ENCODE measurements at regions not wholly inside any gene's neighbourhood (a gene's known extent, or its start where the extent isn't known, plus 50 kb on each side); places are given as distances from the start of the nearest gene placed in this dataset.

- no peak for DNase-seq (ENCODE audit: low read depth in 2 of 2, low spot score in 1 of 2)
Measured at GRCh38 chr20:52586660-52587059, 385.5 kb upstream of the TSHZ2 start.

- DNase-seq (ENCODE audit: low read depth in 2 of 2, low spot score in 1 of 2) = no peak
Measured at GRCh38 chr20:52585333-52585732, 386.8 kb upstream of the TSHZ2 start.

DNA sequence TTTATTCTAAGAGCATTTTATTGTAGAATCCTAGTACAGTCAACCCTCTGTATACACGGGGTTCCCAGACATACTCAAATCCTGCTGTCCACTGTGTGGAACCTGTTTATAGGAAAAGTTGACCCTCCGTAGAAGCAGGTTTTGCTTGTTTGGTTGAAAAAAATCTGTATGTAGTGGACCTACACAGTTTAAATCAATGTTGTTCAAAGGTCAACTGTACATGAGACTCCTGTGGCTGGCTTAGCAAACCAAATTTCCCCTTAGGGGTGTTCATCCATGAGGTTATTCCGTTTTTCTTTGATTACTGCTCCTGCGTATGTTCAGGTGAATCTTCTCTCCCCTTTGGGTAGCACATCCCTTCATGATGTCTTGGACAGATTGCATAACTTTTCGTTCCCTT, 387.0 kb upstream of the ZFP64 start:
- no peak for DNase-seq (ENCODE audit: low read depth in 2 of 2, low spot score in 1 of 2)

DNA sequence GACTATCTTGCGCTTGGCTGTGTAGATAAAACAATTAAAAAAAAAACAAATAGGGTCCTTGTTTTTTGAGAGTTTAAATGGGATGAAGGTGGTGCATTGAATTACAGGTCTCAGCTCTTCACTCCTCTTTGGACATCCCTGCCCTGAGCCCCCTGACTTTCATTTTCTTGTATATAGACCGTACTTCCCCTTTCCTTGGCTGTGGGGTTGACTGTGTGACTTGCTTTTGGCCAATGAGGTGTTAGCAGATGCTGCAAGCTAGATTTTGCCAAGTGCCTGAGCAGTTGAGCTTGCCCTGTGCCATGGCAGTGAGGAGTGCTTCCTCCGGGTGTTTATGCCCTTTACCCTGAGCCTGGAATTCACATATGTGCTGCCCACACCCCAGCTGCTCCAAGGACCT, 386.1 kb upstream of the ZFP64 start:
- DNase-seq (ENCODE audit: low read depth in 2 of 2, low spot score in 1 of 2) = no peak

DNA sequence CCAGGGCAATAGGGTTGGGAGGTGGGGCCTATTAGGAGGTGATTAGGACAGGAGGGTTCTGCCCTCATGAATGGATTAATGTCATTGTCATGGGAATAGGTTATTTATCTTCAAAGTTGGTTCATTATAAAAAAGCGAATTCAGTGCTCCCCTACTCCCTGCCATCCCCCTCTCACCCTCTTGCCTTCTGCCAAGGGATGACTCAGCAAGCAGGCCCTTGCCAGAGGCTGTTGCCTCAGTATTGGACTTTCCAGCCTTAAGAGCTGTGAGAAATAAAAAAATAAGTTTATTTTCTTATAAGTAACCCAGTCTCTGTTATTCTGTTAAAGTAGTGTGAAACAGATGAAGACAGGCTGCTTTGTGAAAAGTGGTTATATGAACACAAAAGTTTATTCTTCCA, 381.1 kb upstream of the ZFP64 start:
- no peak for DNase-seq (ENCODE audit: low read depth in 2 of 2, low spot score in 1 of 2)

DNA sequence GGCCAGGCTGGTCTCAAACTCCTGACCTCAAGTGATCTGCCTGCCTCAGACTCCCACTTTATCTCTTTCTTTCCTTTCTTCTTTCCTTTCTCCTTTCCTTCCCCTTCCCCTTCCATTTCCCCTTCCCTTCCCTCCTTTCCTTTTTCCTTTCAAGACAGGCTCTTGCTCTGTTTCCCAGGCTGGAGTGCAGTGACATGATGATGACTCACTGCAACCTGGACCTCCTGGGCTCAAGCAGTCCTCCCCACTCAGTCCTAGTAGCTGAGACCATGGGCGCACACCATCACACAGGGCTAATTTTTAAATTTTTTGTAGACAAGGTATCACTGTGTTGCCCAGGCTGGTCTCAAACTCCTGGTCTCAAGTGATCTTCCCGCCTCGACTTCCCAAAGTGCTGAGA, 377.6 kb upstream of the ZFP64 start:
- DNase-seq (ENCODE audit: low read depth in 2 of 2, low spot score in 1 of 2) = no peak

DNA sequence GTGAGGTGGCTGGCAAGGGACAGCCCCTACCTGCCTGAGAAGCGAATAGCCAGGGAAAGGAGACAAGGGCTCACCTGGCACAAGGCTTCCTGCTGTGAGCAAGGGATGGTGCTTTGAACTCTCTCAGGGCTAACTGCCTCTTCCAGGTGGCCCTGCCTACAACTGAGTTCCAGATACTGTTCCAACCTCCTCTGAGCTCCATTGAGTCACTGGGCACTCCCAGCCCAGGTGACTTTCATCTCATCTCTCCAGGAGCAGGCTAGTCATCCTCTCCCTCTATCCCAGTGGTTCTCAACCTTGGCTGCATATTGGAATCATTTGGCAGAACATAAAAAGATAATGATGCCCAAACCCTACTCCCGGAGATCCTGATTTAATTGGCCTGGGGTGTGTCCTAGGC, 374.0 kb upstream of the ZFP64 start:
- DNase-seq (ENCODE audit: low read depth in 2 of 2, low spot score in 1 of 2) = no peak

- DNase-seq (ENCODE audit: low read depth in 2 of 2, low spot score in 1 of 2) = no peak
Measured at GRCh38 chr20:52564594-52564993, 373.0 kb upstream of the ZFP64 start.

- DNase-seq (ENCODE audit: low read depth in 2 of 2, low spot score in 1 of 2) = no peak
Measured at GRCh38 chr20:52552181-52552872, 360.7 kb upstream of the ZFP64 start.

DNA sequence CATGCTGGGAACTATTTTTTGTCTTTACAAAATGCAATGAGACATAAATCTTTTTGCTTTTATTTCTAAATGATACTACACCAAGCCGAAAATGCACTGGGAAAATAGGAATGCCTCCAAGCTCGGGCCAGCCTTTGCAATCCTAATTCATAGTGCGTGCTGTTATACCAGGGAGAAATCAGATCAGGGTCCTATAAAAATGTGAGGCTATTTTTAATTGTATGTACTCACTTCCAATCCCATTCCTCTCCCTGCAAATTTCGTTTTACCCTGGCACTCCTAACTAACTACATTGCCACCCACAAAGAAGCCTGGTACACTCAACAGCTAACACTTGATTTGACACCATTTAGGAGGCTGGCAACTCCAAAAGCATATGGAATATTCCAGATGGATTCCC, 350.6 kb upstream of the ZFP64 start:
- DNase-seq (ENCODE audit: low read depth in 2 of 2, low spot score in 1 of 2) = no peak

GRCh38 chr20:52540509-52540908, 348.9 kb upstream of the ZFP64 start:
- DNase-seq (ENCODE audit: low read depth in 2 of 2, low spot score in 1 of 2) = no peak

DNA sequence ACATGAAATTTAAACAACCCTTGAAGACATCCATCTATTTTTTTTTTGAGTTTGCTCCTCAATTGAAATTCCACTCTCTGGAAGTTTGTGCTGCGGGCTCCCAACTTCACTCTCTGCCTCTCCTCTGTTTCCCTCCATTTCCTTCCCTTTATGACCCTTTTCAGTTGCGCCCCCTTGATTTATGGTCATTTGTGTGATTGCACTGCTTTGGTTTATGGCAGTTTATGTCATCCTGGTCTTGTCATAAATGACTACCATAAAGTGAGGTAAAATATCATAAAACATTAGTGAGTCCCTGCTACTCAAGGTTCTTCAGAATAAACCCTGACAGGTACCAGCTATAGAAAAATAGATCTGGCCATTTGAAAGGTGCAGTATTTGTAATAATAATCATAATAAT, 348.3 kb upstream of the ZFP64 start:
- no peak for DNase-seq (ENCODE audit: low read depth in 2 of 2, low spot score in 1 of 2)

DNA sequence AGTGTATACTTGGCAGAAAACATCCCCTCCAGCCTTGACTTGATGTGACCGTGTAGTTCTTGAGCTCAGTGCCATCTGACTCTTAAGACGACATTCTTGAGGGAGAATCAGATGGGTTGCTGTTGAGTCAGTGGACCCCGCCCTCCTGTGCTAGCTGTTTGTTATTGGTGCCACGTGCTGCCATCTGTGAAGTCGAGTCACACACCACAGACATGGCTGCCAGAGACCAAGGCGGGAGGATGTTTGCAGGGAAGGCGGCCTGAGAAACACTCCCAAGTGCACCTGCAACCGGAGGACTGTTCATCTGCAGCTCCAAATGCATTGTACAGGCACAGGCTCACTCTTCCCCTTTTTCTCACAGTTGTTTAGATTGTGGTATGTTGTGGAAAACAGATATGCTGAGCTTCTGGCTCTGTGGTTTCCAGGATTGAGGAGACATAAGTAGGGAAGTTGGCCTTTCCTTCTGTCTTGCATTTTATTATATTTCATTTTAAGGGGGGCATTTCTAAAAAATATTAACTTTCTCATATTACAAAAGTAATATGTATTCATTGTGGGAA, 345.3 kb upstream of the ZFP64 start:
- no peak for DNase-seq (ENCODE audit: low read depth in 2 of 2, low spot score in 1 of 2)

- DNase-seq (ENCODE audit: low read depth in 2 of 2, low spot score in 1 of 2) = no peak
Measured at GRCh38 chr20:52536040-52536439, 344.5 kb upstream of the ZFP64 start.

GRCh38 chr20:52534616-52535015, 343.0 kb upstream of the ZFP64 start:
- DNase-seq (ENCODE audit: low read depth in 2 of 2, low spot score in 1 of 2) = no peak

DNA sequence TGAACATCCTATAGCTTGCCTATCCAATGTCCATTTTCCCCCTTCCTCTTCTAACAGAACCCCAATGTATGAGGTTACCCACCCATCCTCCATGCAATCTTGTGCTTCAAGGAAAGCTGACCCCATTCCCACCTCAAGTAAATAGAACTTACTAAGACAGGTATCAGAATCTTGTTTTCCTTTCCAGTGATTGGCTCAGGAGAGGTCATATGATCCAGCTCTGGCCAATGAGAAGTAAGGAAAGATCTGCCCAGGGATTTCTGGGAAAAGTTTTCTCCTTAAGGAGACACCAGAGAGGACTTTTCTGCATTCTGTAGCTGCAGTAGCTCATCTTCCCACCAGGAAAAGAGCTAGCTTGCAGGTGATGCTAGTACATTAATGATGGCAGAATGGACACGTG, 341.8 kb upstream of the ZFP64 start:
- DNase-seq (ENCODE audit: low read depth in 2 of 2, low spot score in 1 of 2) = no peak

DNA sequence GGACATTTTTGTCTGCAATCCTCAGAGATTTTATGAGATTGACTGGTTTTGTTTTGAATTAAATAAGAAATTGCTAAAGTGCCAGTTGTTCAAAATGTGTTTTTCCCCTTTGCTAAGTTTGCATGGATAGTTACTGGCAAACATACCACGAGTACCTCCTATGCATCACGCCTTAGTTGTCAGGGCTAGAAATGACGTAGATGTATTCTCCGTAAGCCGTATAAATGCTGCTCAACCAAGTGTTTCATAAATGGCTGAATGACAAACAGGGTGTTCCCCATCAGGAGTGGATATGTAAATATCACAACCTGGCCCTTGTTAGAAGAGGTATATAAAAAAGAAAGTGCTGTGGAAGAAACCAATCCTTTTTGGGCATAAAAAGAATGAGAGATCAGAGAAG, 341.1 kb upstream of the ZFP64 start:
- DNase-seq (ENCODE audit: low read depth in 2 of 2, low spot score in 1 of 2) = no peak

GRCh38 chr20:52530571-52530970, 339.0 kb upstream of the ZFP64 start:
- no peak for DNase-seq (ENCODE audit: low read depth in 2 of 2, low spot score in 1 of 2)

GRCh38 chr20:52529826-52530225, 338.2 kb upstream of the ZFP64 start:
- DNase-seq (ENCODE audit: low read depth in 2 of 2, low spot score in 1 of 2) = no peak

DNA sequence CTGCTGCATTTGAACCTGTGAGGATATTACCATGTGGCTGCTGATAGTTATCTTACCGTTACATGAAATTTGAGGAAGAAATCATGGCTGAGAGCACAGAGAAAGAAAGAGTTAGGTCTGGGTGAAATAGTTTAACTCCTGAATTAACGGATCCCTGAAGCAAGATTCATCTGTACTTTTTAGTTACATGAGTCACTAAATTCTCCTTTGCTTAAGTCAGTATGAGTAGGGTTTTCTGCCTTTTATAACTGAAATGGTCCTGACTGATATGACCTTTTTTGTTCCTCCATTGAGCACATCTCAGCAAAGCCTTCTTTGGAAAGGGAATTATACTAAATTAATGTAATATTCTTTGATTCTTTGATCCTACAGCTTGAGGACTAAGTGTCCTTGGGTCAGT, 333.3 kb upstream of the ZFP64 start:
- no peak for DNase-seq (ENCODE audit: low read depth in 2 of 2, low spot score in 1 of 2)

DNA sequence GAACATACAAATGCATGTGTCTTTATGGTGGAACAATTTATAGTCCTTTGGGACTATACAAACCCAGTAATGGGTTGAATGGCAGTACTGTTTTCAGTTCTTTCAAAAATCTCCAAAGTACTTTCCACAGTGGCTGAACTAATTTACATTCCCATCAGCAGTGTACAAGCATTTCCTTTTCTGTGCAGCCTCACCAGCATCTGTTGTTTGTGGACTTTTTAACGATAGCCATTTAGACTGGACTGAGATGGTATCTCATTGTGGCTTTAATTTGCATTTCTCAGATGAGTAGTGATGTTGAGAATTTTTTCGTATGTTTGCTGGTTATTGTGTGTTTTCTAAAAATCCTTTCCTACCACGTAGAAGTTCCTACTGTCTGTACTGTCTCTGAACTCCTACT, 327.2 kb upstream of the ZFP64 start:
- no peak for DNase-seq (ENCODE audit: low read depth in 2 of 2, low spot score in 1 of 2)

- DNase-seq (ENCODE audit: low read depth in 2 of 2, low spot score in 1 of 2) = no peak
Measured at GRCh38 chr20:52515877-52516276, 324.3 kb upstream of the ZFP64 start.

- DNase-seq (ENCODE audit: low read depth in 2 of 2, low spot score in 1 of 2) = no peak
Measured at GRCh38 chr20:52500157-52500556, 308.6 kb upstream of the ZFP64 start.
